Adrenal gland (tissue), 5 donors: ENCODE measurements at regions not wholly inside any gene's neighbourhood (a gene's known extent, or its start where the extent isn't known, plus 50 kb on each side); places are given as distances from the start of the nearest gene placed in this dataset.

ENCODE experiments used
- CTCF ChIP-seq, 6 experiments: fragments of 450-650 bp in 4 of 6; fragments of 200-600 bp in 2 of 6; sonication (generic) in 1 of 6; IDR thresholded peaks; 1 replicate in 5 of 6; 2 replicates in 1 of 6; pipeline versions ENCODE4 v1.5.1 to v1.8.0; 2016 to 2021; ENCODE audit warnings: antibody characterized with exemption in 6 of 6, mild to moderate bottlenecking in 2 of 6, moderate library complexity in 1 of 6
- POLR2A ChIP-seq, 2 donors: fragments of 450-650 bp; IDR thresholded peaks; one replicate each; pipeline ENCODE4 v1.6.1; 2017; ENCODE audit warnings: antibody characterized with exemption in 2 of 2, mild to moderate bottlenecking in 2 of 2, moderate library complexity in 1 of 2
- donor health status: DM: no; HTN: no; CAD: no.

GRCh38 chr4:152115794-152116193 is 355.0 kb upstream of the GATB start:
- no peak for TF ChIP-seq CTCF (IDR thresholded peaks at IDR 0.05)
- TF ChIP-seq POLR2A (IDR thresholded peaks at IDR 0.05) = no peak
